Panc1 (cell line): ENCODE measurements at regions not wholly inside any gene's neighbourhood (a gene's known extent, or its start where the extent isn't known, plus 50 kb on each side); places are given as distances from the start of the nearest gene placed in this dataset.

Experiments
- CTCF ChIP-seq: fragments of 450-650 bp; IDR thresholded peaks from 2 replicates; pipeline ENCODE4 v1.5.1; 2017; ENCODE audit warnings: mild to moderate bottlenecking
- POLR2AphosphoS5 ChIP-seq: IDR thresholded peaks from 2 replicates; pipeline ENCODE4 v1.6.1; 2012; ENCODE audit warnings: mild to moderate bottlenecking, low read depth, low read length, moderate library complexity
- REST ChIP-seq, 2 experiments: IDR thresholded peaks; 2 replicates each; pipeline ENCODE4 v1.6.1; 2011 to 2012; ENCODE audit warnings: low read depth in 2 of 2, control low read depth in 1 of 2, low read length in 1 of 2, mild to moderate bottlenecking in 1 of 2, moderate library complexity in 1 of 2; ENCODE audit not compliant: insufficient read depth in 1 of 2
- SIN3A ChIP-seq: IDR thresholded peaks from 2 replicates; pipeline ENCODE4 v1.6.1; 2012; ENCODE audit warnings: low read depth, mild to moderate bottlenecking, low read length, moderate library complexity, borderline replicate concordance; ENCODE audit not compliant: insufficient read depth
- TCF7L2 ChIP-seq: IDR thresholded peaks from 2 replicates; pipeline ENCODE4 v1.6.1; 2011; ENCODE audit warnings: mild to moderate bottlenecking, low read depth, low read length, inconsistent platforms

- no peak for TF ChIP-seq CTCF
- TF ChIP-seq POLR2AphosphoS5, result no peak
- no peak for TF ChIP-seq TCF7L2
- no peak for TF ChIP-seq REST (IDR thresholded peaks at IDR 0.05; ENCODE audit: insufficient read depth in 1 of 2, low read depth in 2 of 2, low read length in 1 of 2)
- TF ChIP-seq SIN3A, result no peak
These were observed 728.7 kb upstream of the GHITM start for GRCh38 chr10:83410570-83410969.
